HG02981 (cell line): ENCODE measurements at regions not wholly inside any gene's neighbourhood (a gene's known extent, or its start where the extent isn't known, plus 50 kb on each side); places are given as distances from the start of the nearest gene placed in this dataset.

ENCODE experiments used
- ATAC-seq: cut with Tn5 transposase; IDR thresholded peaks from one replicate; pipeline ENCODE4 v1.9.1; 2021; ENCODE audit warnings: mild to moderate bottlenecking, moderate library complexity; ENCODE audit not compliant: unreplicated experiment

- no peak for ATAC-seq
These were observed 574.6 kb downstream of the LMO4 start for GRCh38 chr1:87903242-87903641.

- ATAC-seq: no peak
These were observed 576.0 kb downstream of the LMO4 start for GRCh38 chr1:87904651-87905050.

GRCh38 chr1:87905651-87906050 is 577.0 kb downstream of the LMO4 start:
- ATAC-seq: no peak

- ATAC-seq: no peak
These were observed 577.4 kb downstream of the LMO4 start for GRCh38 chr1:87906078-87906477.

GRCh38 chr1:87913361-87913760 is 584.7 kb downstream of the LMO4 start:
- no peak for ATAC-seq

GRCh38 chr1:87914396-87914795 is 585.7 kb downstream of the LMO4 start:
- ATAC-seq: no peak

GRCh38 chr1:87915771-87916170 is 587.1 kb downstream of the LMO4 start:
- no peak for ATAC-seq

- ATAC-seq: no peak
These were observed 588.3 kb downstream of the LMO4 start for GRCh38 chr1:87916965-87917364.

- no peak for ATAC-seq
These were observed 589.7 kb downstream of the LMO4 start for GRCh38 chr1:87918398-87918797.

- no peak for ATAC-seq
These were observed 594.2 kb downstream of the LMO4 start for GRCh38 chr1:87922885-87923284.

GRCh38 chr1:87926131-87926830 is 597.6 kb downstream of the LMO4 start:
- no peak for ATAC-seq

GRCh38 chr1:87926921-87927320 is 598.2 kb downstream of the LMO4 start:
- no peak for ATAC-seq

- no peak for ATAC-seq
These were observed 599.0 kb downstream of the LMO4 start for GRCh38 chr1:87927391-87928280.

- ATAC-seq: no peak
These were observed 599.9 kb downstream of the LMO4 start for GRCh38 chr1:87928623-87929022.

GRCh38 chr1:87929906-87930305 is 601.2 kb downstream of the LMO4 start:
- ATAC-seq: no peak

GRCh38 chr1:87930796-87931195 is 602.1 kb downstream of the LMO4 start:
- ATAC-seq: no peak

- ATAC-seq: no peak
These were observed 604.5 kb downstream of the LMO4 start for GRCh38 chr1:87933171-87933570.

GRCh38 chr1:87935130-87935529 is 606.5 kb downstream of the LMO4 start:
- no peak for ATAC-seq

GRCh38 chr1:87937831-87938395 is 609.2 kb downstream of the LMO4 start:
- no peak for ATAC-seq

- ATAC-seq: no peak
These were observed 610.0 kb downstream of the LMO4 start for GRCh38 chr1:87938631-87939030.

GRCh38 chr1:87939444-87939843 is 610.8 kb downstream of the LMO4 start:
- no peak for ATAC-seq

GRCh38 chr1:87940421-87940820 is 611.7 kb downstream of the LMO4 start:
- no peak for ATAC-seq
